Fibroblast of skin of left quadriceps (primary cell): ENCODE measurements at regions not wholly inside any gene's neighbourhood (a gene's known extent, or its start where the extent isn't known, plus 50 kb on each side); places are given as distances from the start of the nearest gene placed in this dataset.
"Not testable (repeated sequence)": the region's sequence is repeated elsewhere in the genome, so short reads cannot be mapped to it uniquely, and the experiment has no call there.

ENCODE experiments used
- DNase-seq, 2 experiments: peaks; one replicate each; pipeline ENCODE4 v3.0.0-alpha.2; 2013; ENCODE audit warnings: low read depth in 2 of 2

- DNase-seq, result no peak
Observed at GRCh38 chrX:40887476-40887875, 152.1 kb upstream of the MED14 start.

- no peak for DNase-seq
Observed at GRCh38 chrX:40891798-40892197, 156.5 kb upstream of the MED14 start.

GRCh38 chrX:40893251-40893910 is 158.0 kb upstream of the MED14 start:
- DNase-seq, result no peak

GRCh38 chrX:40895246-40895645 is 159.9 kb upstream of the MED14 start:
- DNase-seq, result no peak

- no peak for DNase-seq
Observed at GRCh38 chrX:40897718-40898270, 162.5 kb upstream of the MED14 start.

- DNase-seq, result not testable (repeated sequence)
Observed at GRCh38 chrX:40904739-40905138, 169.4 kb upstream of the MED14 start.

- no peak for DNase-seq
Observed at GRCh38 chrX:40908026-40908425, 172.7 kb upstream of the MED14 start.

- peak; percentile 54 to 58 for DNase-seq
Observed at GRCh38 chrX:40908857-40909475, 173.6 kb upstream of the MED14 start.

GRCh38 chrX:40912166-40912565 is 173.1 kb upstream of the USP9X start:
- no peak for DNase-seq

GRCh38 chrX:40912576-40912975 is 172.7 kb upstream of the USP9X start:
- no peak for DNase-seq

- no peak for DNase-seq
Observed at GRCh38 chrX:40920351-40920750, 164.9 kb upstream of the USP9X start.

- no peak for DNase-seq
Observed at GRCh38 chrX:40922307-40922706, 162.9 kb upstream of the USP9X start.

- not testable (repeated sequence) for DNase-seq
Observed at GRCh38 chrX:40926739-40927427, 158.4 kb upstream of the USP9X start.

GRCh38 chrX:40928076-40928475 is 157.2 kb upstream of the USP9X start:
- DNase-seq, result no peak

- no peak for DNase-seq
Observed at GRCh38 chrX:40931921-40932320, 153.3 kb upstream of the USP9X start.

GRCh38 chrX:40933132-40933705 is 152.0 kb upstream of the USP9X start:
- no peak for DNase-seq

- peak; percentile 60 to 68 for DNase-seq
Observed at GRCh38 chrX:40933706-40934425, 151.4 kb upstream of the USP9X start.

- DNase-seq, result no peak
Observed at GRCh38 chrX:40936827-40937226, 148.4 kb upstream of the USP9X start.

GRCh38 chrX:40938423-40938822 is 146.8 kb upstream of the USP9X start:
- DNase-seq, result peak in 1 of 2 experiments; percentile 26

- DNase-seq, result no peak
Observed at GRCh38 chrX:40943093-40943641, 142.1 kb upstream of the USP9X start.

GRCh38 chrX:40945361-40945713 is 139.9 kb upstream of the USP9X start:
- DNase-seq, result peak in 1 of 2 experiments; percentile 33
